Stimulated activated CD8-positive, alpha-beta memory T cell treated with anti-CD3 and anti-CD28 coated beads, Interleukin-4, amount 100 ng/mL, for 1 hour (primary cell): ENCODE measurements at regions not wholly inside any gene's neighbourhood (a gene's known extent, or its start where the extent isn't known, plus 50 kb on each side); places are given as distances from the start of the nearest gene placed in this dataset.

Experiments used
- DNase-seq, 2 donors: peaks; one replicate each; pipeline ENCODE4 v3.0.0-alpha.2; 2020; ENCODE audit warnings: low read depth in 2 of 2, low spot score in 1 of 2

DNA sequence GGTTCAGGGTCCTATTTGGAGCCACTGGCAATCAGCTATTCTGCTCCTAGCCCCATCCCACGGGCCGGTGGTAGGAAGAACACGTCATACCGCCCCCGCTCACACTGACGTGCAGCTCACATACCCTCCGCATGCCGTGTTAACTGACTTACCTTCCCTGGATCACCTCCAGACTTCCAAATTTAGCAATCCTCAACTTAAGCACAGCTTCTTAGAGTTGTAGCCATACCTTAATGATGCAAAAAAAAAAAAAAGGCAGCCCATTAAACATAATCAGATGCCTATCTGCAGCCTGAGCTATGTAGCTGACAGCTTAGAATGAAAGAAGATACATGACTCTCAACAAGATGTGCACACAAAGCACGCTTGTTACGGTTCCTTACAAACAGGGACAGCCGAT is 93.0 kb downstream of the IRX2 start:
- DNase-seq, result no peak

DNA sequence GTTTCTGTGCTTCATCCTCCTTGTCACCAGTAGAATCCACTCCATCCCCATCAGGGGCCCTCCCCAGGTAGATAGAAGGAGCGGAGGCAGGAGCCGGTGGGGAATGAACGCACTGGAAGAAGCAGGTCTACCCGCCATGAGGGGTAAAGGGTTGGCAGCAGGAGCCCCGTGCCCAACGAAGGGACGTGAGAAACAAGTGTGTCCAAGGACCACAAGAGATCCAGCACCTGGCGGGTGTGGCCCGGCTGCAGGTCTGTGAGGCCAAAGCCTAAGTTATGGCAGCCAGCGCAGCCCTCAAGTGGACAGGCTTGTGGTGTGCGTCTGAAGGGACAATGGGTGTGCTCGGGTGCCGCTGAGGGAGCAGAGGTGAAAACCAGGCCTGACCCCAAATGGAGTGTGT is 94.3 kb downstream of the IRX2 start:
- no peak for DNase-seq

DNA sequence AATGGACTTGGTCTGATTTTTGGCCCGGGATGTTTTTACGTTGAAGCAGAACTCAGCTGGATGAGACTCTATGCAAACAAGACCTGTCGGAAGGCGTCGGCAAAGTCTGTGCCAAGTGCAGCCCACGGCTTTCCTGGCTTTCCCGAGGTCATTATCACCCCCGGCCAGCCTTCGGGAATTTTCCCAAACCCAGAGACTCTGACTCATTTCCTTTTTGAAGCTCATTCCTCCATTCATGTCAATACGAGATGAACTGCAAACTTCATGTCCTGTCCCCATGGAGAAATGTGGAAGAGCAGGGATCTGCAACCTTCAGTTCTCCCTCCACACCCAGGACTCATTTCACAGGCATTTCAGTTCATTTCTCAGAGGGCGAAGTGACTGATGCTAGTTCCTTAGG is 95.3 kb downstream of the IRX2 start:
- no peak for DNase-seq

DNA sequence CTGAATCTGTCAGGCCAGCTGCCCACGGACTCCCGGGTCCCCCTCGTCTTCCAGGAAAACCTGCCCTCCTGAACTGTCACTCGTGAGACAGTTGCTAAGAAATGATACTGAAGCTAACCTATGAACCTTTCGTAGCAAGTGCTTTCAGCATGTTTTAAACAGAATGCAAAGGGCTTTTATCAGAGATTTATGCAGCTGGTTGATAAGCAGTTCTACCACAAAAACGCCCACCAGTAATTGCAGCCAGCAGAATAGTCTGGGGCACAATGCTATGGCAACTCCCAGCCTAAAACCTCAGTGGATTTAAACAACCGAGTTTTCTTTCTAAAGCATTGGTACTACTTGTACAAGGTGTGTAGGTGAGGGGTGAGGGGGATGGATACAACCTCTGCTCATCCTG is 97.5 kb downstream of the IRX2 start:
- no peak for DNase-seq

DNA sequence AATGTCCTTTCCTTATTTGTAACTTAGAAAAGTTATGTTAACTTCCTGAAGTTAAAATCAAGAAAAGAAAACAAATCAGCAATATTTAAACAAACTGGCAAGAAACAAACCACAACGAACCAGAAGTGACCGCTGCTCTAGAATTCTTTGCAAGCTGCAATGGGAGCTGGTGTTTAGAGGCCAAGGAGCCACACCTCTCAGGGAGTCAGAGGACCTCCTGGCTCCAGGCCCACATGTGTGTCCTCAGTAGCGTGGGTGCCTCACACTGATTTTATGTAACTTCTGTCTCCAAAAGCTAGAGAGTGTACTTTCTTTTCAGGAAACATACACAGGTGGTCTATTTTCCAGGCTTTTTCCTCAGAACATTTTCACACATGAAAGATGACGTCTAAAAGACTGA is 100.4 kb downstream of the IRX2 start:
- no peak for DNase-seq

DNA sequence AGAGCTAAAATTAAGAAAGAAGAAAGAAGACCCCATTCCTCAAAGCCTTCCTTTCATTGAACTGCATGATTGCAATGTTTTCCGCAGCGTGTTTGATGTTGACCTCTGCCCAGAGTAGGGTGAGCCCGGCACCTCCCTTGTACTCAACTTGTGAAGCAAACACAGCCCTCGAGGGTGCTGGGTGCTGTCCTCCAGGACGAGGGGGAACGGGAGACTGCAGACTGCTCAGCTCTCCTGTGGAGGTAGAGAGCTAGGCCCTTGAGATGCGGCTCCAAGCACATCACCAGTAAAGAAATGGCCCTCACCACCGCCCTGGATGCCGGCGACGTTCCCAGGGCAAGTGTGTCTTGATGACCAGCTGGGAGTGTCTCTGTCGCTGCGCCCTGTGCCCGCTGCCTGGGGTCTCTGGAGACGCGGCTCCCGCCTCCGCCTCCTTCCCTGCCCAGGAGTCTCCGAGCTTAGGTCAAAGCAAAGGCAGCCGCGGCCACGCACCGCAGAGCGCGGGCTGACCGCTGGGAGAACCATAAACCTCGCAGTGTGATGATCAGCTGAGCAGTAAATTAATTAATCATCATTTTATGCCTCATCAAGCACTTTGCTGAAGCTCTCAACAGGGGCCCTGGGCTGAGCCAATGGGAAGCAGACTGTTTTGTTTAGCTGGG is 108.7 kb downstream of the IRX2 start:
- DNase-seq, result no peak

DNA sequence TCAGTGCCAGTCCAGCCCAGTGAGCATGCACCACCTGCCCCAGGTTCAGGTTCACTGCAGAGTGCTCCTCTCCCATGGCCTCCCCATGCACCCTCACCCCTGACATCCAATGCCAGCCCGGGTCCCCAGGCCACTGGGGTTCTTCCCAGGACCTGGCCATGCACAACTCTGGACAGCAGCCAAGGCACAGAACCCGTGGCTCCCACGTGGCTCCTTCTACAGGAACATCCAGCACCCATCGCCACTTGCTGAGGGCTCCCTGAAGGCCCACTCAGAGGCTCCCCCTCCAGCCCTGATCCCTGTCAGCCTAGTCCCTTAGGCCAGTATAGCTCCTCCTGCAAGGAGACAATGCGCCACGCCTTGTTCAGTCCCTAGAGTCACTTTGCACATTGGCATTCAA is 110.8 kb downstream of the IRX2 start:
- no peak for DNase-seq

DNA sequence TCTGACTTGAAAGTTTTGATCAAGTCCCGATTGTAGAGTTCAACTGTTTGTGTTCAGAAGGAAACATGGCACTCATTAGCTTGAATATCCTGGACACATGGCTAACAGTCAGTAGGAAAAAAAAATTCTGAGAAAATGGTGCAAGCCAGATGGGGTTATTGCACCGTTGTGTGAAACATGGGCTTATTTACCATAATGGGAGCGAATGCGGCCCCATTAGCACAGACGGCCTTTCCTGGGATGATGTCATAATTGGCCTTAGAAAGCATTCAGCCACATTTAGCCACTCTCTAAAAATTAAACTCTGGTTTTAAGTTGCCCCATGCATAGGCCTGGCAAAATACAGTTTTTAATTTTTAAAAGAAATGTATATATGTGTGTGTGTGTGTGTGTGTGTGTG is 112.1 kb downstream of the IRX2 start:
- no peak for DNase-seq

DNA sequence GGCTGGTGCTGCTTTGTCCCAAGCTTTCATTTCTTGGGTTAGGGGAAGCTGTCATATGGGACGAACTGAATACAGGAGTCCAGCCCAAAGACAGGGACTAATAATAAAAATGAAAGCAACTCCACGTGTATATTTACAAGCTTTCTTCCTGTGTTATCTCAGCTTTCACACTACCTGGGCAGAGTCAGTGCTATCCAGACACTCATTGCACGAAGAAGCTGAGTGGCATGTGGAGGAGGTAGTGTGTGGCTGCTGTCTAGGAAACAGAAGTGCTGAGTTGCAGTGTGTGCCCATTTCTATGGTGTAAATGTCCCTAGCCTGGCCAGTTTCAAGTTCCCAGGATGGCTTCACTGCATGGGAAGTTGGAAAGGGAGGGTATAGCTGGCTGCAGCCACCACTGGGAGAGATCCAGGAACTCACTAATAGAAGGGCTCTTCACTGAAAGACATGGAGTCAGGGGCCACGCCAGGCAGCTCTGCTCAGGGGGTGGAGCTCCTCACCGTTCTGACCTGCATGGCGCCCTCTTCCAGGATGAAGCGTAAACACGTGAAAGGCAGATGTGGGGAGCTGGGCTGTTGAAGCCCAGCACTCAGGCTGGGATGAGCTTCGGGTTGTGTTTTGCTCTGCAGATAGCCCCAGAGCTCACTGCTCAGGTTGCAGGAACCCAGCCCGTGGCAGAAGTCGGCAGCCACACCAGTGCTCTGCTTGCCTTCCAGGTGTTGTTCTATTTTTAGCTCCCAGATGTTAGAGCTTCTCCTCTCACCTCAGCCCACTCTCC is 116.9 kb downstream of the IRX2 start:
- DNase-seq, result no peak

DNA sequence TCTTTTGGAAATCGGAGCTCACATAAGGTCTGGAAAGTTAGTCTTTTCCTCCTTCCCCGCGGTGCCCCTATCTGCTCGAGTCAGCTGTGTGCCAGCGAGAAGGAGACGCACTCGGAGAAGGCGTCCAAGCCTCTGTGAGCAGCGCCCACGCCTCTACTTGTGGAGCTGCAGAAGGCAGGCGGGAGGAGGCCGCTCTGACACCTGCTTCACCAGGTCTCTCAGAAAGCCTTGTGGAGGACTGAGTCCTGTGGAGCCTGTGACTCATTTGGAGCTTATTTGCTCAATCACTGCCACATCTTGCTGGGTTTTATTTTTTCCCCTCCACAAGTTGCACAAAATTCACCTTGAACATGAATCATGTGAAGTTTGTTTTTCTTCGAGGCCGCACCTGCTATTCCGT is 117.5 kb downstream of the IRX2 start:
- no peak for DNase-seq

DNA sequence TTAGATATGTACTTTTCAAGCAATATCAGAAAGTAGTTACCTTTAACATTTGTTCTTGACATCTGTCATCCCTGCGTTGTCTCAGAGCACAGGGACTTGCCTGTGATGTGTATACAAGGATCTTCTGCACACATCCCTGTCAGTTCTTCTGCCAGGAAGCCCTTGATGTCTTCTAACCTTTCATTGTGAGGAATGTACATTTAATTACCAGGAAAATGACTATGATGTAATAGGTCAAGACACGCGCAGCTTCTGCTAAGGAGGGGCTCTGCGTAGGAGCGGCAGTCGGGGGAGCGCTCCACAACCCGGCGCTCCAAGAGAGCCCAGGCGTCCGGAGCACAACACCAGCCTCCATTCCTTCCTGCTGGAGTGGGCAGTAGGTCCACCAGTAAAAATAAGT is 119.7 kb downstream of the IRX2 start:
- DNase-seq, result no peak

DNA sequence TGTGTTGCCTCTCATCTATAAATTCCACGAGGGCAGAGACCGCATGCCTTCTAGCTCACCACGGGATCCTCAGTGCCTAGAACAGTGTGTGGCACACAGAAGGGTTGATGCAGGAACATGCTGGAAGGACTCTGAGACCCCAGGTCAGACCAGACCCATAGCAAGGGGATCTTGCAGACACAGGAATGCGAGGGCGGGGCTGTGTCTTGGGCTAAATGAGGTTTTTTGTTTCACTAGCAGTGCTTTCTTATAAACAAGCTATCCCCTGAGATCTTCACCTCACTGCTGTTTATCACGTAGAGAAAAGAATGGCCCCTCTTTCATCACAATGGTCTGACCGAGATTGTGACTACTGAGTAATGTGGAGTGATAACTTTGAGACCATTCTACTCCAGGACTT is 122.4 kb downstream of the IRX2 start:
- DNase-seq, result no peak

DNA sequence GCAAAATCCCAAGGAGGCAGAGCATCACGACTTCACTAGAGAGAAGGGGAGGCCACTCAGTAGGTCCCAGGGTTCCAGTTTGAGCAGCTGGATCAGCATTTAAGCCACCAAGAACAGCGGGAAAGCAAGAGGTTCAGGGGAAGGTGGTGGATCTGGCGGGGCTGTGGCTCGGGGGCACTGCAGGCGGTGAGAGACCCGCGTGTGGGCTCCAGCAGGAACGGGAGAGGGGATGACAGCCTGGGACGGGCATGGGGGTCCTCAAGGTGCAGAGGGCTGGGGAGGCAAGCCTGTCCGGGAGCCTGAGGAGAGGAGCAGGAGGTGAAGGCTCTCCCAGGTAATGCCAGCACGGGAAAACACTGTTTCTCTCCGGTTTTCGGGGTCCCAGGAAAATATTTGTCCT is 123.6 kb downstream of the IRX2 start:
- DNase-seq, result no peak

DNA sequence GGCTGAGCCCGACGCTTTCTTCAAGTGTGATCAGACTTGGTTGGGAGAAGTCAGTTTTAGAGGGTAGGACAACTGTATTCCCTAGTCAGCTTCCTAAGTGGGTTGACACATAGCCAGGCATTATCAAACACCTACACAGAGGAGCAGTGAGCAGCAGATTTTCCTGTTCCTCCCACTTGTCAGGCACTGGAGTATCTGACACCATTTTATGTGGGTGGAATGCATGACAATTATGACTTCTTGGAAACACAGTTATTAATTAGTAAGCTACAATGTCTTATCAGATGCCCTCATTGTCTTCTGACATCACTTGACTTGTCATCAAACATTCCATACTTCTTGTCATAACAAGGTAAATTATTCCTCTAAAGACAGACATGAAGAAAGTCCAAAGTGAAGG is 124.9 kb downstream of the IRX2 start:
- no peak for DNase-seq

DNA sequence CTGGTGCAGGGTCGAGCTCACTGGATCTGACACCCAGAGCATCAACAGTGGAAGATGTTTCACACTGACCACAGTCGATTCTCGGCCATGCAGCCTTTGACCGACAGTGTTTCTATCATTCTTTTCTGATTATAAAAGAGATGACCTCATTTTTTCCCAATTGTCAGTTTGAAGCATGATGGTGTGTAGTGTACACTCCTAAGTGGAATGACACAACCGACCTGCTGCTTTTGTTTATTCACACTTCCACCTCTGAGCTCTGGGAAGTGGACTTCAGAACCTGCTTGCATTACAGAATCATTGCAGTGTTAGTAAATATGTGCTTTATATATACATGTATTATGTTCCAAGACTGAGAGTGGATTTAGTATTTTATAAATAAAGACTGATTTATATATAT is 128.6 kb downstream of the IRX2 start:
- DNase-seq, result no peak

DNA sequence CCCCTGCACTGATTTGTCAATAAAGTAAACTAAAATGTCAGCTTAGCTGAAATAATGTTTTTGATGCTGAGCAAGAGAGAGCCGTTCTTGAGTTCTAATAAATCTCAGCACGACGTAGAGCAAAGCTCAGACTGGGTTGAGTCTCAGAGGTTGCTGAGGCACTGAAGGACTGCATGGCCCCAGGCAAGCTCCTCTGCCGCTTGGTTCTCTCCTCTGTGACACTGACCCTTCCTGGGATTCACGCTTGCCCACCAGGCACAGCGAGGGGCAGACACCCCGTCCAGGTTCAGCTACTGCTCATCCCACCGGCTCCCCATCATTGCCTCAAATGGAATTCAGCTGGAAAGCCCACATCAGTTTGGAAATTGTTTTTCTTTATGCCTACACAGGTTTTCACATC is 129.8 kb downstream of the IRX2 start:
- DNase-seq, result no peak

DNA sequence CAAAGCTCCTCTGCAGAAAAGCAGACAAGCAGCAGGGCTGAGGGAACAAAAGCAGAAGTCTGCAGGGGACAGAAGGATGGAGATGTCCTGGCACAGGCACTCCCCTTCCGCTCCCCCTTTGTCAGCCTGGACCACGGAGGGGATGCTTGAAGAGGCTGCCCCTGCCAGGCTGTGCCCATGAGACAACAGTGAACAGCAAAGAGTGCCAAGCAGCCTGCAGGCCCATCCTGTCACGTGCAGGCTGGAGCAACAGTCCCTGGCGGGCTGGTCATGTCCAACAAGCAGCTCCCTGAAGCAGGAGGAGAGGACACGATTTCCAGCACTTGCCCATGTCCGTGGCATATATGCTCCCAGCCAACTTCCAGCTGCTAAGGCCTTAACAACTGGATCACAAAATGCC is 132.3 kb downstream of the IRX2 start:
- no peak for DNase-seq

DNA sequence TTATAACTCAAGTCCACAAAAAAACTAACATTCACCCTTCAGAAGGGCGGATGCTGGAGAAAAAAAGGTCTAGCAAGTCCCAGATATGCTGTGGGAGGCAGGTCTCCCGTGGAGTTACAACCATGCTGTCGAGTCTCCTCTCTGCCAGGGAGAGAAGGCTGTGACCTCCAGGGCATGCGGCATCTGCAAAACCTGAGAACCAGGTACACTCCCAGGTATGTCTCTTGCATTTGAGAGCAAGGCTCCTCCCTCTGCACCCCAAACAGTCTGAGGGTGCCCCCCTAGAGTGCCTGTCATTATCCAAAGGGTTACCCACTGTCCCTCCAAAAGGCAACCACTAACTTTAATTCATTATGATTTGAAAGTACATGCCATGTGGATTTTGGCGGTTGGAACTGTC is 134.0 kb downstream of the IRX2 start:
- no peak for DNase-seq

DNA sequence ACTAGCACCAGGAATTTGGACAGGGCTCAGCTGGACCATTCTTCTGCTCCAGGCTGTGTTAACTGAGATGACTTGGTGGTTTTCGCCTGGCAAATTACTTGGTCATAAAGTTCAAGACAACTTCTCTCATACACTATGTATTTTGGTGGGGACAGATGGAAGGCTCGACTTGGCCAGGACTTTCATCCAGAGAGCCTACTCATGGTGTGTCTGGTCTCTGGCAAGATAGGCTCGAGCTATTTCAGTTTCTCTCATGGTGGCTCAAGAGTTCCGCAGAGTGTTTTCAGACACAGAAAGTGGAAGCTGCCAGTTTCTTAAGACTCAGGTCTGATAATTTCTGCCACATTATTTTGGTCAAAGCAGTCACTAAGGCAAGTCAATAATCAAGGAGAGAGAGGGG is 135.6 kb downstream of the IRX2 start:
- DNase-seq, result no peak

DNA sequence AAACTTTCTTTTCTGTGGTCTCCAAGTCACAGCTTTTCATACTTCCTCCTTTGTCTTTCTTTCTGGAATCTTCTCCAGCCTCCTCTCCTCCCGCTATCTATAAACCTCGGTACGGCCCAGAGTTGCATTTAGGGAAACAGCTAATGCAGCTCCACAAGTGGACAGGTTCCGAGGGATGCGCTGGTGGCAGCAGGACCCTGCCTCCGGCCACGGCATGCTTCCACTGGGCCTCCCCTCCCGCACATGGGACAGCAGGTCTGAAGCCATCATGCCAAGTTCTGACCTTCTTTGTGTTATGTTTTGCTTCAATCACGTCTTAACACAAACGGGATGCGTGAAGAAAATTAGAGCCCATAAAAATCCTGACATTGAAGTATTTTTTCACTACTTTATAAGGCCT is 136.9 kb downstream of the IRX2 start:
- DNase-seq, result no peak

DNA sequence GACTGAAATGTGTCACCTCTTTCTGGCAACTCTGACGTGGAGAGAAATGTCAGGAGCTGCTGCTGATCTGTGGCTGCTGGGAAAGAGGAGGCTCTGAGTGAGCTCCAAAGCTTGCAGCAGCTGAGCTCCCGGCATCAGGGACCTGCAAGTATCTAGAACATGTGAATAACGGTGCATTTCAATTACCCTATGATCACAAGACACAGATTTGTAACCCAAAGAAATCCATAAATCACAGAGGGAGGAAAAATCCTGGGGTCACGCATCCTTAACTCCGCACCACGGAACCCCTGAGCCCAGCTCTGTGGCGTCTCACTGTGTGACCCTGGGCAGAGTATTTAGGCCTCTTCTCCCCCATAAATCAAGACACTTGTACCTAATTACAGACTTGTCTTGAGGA is 139.8 kb downstream of the IRX2 start:
- DNase-seq, result no peak

DNA sequence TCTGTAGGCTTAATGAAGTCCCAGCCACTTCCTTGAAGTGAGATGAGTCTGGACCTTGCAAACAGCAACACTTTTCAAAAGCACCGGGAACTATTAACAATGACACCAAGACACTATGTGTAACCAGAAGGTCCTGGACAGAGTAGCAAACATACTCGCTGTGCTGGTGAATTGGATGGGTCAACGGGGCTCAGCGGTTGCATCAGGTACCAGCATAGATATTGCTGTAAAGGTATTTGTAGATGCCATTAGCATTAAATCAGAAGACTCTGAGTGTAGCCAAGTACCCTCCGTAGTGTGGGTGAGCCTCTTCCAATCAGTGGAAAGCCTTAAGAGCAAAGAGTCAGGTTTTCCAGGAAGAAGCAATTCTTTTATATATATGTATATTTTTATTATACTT is 140.5 kb downstream of the IRX2 start:
- DNase-seq, result no peak

DNA sequence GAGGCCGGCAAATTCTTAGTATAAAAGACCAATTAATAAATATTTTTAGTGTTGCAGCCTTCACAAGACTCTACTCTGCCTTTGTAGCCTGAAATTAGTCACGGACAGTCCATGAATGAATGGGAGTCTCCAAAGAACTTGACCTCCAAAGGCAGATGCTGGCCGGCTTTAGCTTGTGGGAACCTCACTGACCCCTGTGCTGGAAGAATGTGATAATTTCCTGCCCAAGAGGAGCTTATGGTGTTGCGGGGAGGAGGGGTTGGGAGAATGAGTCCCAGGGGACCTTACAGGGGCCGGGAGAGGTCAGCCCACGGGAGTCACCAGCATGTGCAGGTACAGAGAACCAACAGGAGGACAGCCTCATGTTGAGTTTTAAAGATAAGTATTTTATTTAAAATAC is 143.1 kb downstream of the IRX2 start:
- DNase-seq, result no peak
